ENCODE measurements at regions not wholly inside any gene's neighbourhood (a gene's known extent, or its start where the extent isn't known, plus 50 kb on each side); places are given as distances from the start of the nearest gene placed in this dataset.
A peak's percentile ranks its signal among the peaks of the same experiment; 100 is the strongest.

GRCh38 chr14:49982082-49982481 is 89.2 kb downstream of the ARF6 start:
- H3K4me1 ChIP-seq: peaks cover 0 to 15% (median 6%) of the 10 kb centered on the region in 4 donors
- DNase-seq: no peak
- peak overlapping the region; percentile 58 to 68 for H3K27ac ChIP-seq
- no peaks in the 10 kb centered on the region for H3K9me3 ChIP-seq
- no peaks in the 10 kb centered on the region for H3K36me3 ChIP-seq
- TF ChIP-seq, protein P1, sequence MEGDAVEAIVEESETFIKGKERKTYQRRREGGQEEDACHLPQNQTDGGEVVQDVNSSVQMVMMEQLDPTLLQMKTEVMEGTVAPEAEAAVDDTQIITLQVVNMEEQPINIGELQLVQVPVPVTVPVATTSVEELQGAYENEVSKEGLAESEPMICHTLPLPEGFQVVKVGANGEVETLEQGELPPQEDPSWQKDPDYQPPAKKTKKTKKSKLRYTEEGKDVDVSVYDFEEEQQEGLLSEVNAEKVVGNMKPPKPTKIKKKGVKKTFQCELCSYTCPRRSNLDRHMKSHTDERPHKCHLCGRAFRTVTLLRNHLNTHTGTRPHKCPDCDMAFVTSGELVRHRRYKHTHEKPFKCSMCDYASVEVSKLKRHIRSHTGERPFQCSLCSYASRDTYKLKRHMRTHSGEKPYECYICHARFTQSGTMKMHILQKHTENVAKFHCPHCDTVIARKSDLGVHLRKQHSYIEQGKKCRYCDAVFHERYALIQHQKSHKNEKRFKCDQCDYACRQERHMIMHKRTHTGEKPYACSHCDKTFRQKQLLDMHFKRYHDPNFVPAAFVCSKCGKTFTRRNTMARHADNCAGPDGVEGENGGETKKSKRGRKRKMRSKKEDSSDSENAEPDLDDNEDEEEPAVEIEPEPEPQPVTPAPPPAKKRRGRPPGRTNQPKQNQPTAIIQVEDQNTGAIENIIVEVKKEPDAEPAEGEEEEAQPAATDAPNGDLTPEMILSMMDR (IDR thresholded peaks at IDR 0.05): no peak
- intact Hi-C loops (cut with DNase I; ENCODE audit: low total_unique reads): loop anchor here (5.0 kb wide), 1 partner anchor 90 kb away; the partner anchor contains the start of gene ARF6
- peak overlapping the region; percentile 35 to 46 for H3K4me3 ChIP-seq
- H3K27me3 ChIP-seq: no peaks in the 10 kb centered on the region

- H3K27ac ChIP-seq: peak overlapping the region; percentile 58 to 68
- no peaks in the 10 kb centered on the region for H3K36me3 ChIP-seq
- intact Hi-C loops (cut with DNase I; ENCODE audit: low total_unique reads): loop anchor here (5.0 kb wide), 1 partner anchor 90 kb away; the partner anchor contains the start of gene ARF6
- peaks cover 0 to 19% (median 6%) of the 10 kb centered on the region in 4 donors for H3K4me1 ChIP-seq
- peak overlapping the region; percentile 35 to 46 for H3K4me3 ChIP-seq
- H3K27me3 ChIP-seq: no peaks in the 10 kb centered on the region
- TF ChIP-seq, protein P1 (IDR thresholded peaks at IDR 0.05): no peak
- H3K9me3 ChIP-seq: no peaks in the 10 kb centered on the region
- no peak for DNase-seq
Observed at GRCh38 chr14:49982501-49982951, 89.6 kb downstream of the ARF6 start.

GRCh38 chr14:49984424-49984823 is 91.5 kb downstream of the ARF6 start:
- no peaks in the 10 kb centered on the region for H3K27me3 ChIP-seq
- peaks cover 0 to 21% (median 6%) of the 10 kb centered on the region in 4 donors for H3K4me1 ChIP-seq
- no peaks in the 10 kb centered on the region for H3K9me3 ChIP-seq
- intact Hi-C loops (cut with DNase I; ENCODE audit: low total_unique reads): loop anchor here (5.0 kb wide), 1 partner anchor 92 kb away; the partner anchor contains the start of gene ARF6
- H3K36me3 ChIP-seq: no peaks in the 10 kb centered on the region
- H3K4me3 ChIP-seq: no peak overlapping the region
- no peak for DNase-seq
- H3K27ac ChIP-seq: no peak overlapping the region
- TF ChIP-seq, protein P1 (IDR thresholded peaks at IDR 0.05): no peak

- Histone ChIP-seq H3K9me3 (no peaks in the 10 kb centered on the region), H3K4me1 (peaks cover 0 to 21% (median 6%) of the 10 kb centered on the region in 4 donors), H3K4me3 (no peak overlapping the region), H3K27me3 (no peaks in the 10 kb centered on the region), H3K27ac (peak overlapping the region; percentile 36 to 58), H3K36me3 (no peaks in the 10 kb centered on the region)
- intact Hi-C loops (cut with DNase I; ENCODE audit: low total_unique reads): no loop called here
- DNase-seq: no peak
- TF ChIP-seq, protein P1 (IDR thresholded peaks at IDR 0.05): no peak
Observed at GRCh38 chr14:49986343-49987014, 93.6 kb downstream of the ARF6 start.

DNA sequence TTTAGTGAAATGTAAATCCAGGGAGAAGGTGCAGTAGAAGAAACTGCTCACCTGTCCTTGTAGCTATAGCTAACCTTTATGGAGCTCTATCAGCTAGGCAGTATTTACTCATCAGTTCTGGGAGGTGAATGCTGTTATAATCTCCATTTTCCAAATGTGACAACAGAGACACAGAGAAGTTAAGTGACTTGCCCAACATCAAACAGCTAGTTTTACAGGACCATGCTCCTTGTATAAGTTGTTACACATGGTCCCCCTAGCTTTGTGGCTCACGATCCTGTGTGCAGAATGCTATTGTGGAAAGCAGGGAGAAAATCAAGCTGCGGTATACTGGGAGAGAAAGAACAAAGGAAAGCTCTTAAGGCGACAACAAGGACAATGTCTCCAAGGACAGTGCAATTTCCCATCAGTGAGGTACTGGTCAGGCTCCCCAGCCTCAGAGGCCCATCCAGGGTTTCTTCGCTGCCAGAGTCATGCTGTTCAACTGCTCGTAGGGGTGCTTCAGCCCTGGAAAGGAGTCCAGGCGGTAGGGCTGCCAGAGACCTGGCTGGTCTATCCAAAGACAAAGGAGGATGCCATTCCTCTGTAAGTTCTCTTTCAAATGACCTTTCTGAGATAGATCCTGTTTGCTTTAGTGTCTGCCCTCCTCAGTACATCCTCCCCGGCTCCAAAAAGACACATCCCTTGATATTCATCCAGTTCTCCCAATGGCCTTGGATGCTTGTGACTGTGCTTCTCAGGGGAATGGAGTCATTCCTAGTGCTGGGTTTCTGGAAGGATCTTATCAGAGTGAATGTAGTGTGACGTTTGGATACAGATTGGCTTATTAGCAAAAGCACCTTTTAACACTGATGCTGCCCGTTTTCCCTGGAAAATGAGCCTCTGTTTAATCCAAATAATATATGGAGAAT is 95.5 kb downstream of the ARF6 start:
- intact Hi-C loops (cut with DNase I; ENCODE audit: low total_unique reads): no loop called here
- H3K4me3 ChIP-seq: no peak overlapping the region
- peak overlapping the region; percentile 4 to 22 for H3K27ac ChIP-seq
- H3K36me3 ChIP-seq: no peaks in the 10 kb centered on the region
- no peaks in the 10 kb centered on the region for H3K27me3 ChIP-seq
- H3K9me3 ChIP-seq: no peaks in the 10 kb centered on the region
- H3K4me1 ChIP-seq: peaks cover 0 to 14% (median 3%) of the 10 kb centered on the region in 4 donors
- TF ChIP-seq, protein P1 (IDR thresholded peaks at IDR 0.05): no peak
- peak in 1 of 2 donors; percentile 20 for DNase-seq

All from tibial artery (tissue), 4 donors.